HepG2 (cell line): ENCODE measurements at regions not wholly inside any gene's neighbourhood (a gene's known extent, or its start where the extent isn't known, plus 50 kb on each side); places are given as distances from the start of the nearest gene placed in this dataset.
"Not testable (repeated sequence)": the region's sequence is repeated elsewhere in the genome, so short reads cannot be mapped to it uniquely, and the experiment has no call there.

ENCODE experiments used
- FOXP4 ChIP-seq: sonication (generic); formaldehyde crosslinking; IDR thresholded peaks from 2 replicates; pipeline ENCODE4 v1.4.0; 2020; ENCODE audit warnings: missing genetic modification reagents
- HDAC1 ChIP-seq: sonication (generic); formaldehyde crosslinking; IDR thresholded peaks from 2 replicates; pipeline ENCODE4 v1.5.1; 2020; ENCODE audit warnings: mild to moderate bottlenecking, missing genetic modification reagents
- KDM2A ChIP-seq: sonication (generic); formaldehyde crosslinking; IDR thresholded peaks from 2 replicates; pipeline ENCODE4 v1.4.0; 2020; ENCODE audit warnings: low read depth, missing genetic modification reagents, borderline replicate concordance
- MIER2 ChIP-seq: IDR thresholded peaks from 2 replicates; pipeline ENCODE4 v1.6.1; 2016; ENCODE audit warnings: missing biosample characterization, missing genetic modification reagents
- NR2F6 ChIP-seq, 2 experiments: IDR thresholded peaks; 2 replicates each; pipeline ENCODE4 v1.6.1; 2016; ENCODE audit warnings: antibody characterized with exemption in 1 of 2, mild to moderate bottlenecking in 1 of 2
- SKI ChIP-seq: fragments of 450-650 bp; IDR thresholded peaks from one replicate; pipeline ENCODE4 v1.6.1; 2018; ENCODE audit warnings: mild to moderate bottlenecking; ENCODE audit not compliant: partially characterized antibody
- ZNF263 ChIP-seq: sonication (generic); formaldehyde crosslinking; IDR thresholded peaks from 2 replicates; pipeline ENCODE4 v1.4.0; 2020; ENCODE audit warnings: missing genetic modification reagents
- TF ChIP-seq, protein P1 (sequence below): sonication (generic); formaldehyde crosslinking; conservative IDR thresholded peaks from 2 replicates; pipeline ENCODE4 v1.4.0; 2020; ENCODE audit warnings: mild to moderate bottlenecking, missing genetic modification reagents, moderate library complexity
- TF ChIP-seq, protein P2 (sequence below): sonication (generic); formaldehyde crosslinking; IDR thresholded peaks from 2 replicates; pipeline ENCODE4 v1.8.0; 2022; ENCODE audit warnings: mild to moderate bottlenecking, missing genetic modification reagents
- TF ChIP-seq, protein P3 (sequence below): sonication (generic); formaldehyde crosslinking; IDR thresholded peaks from 2 replicates; pipeline ENCODE4 v1.5.1; 2020; ENCODE audit warnings: mild to moderate bottlenecking, missing genetic modification reagents, moderate library complexity
- TF ChIP-seq, protein P4 (sequence below): sonication (generic); formaldehyde crosslinking; IDR thresholded peaks from 2 replicates; pipeline ENCODE4 v1.4.0; 2020; ENCODE audit warnings: mild to moderate bottlenecking, missing genetic modification reagents

GRCh38 chr16:88245241-88246081, 137.3 kb upstream of the ZNF469 start (continued):
- TF ChIP-seq, protein P1, sequence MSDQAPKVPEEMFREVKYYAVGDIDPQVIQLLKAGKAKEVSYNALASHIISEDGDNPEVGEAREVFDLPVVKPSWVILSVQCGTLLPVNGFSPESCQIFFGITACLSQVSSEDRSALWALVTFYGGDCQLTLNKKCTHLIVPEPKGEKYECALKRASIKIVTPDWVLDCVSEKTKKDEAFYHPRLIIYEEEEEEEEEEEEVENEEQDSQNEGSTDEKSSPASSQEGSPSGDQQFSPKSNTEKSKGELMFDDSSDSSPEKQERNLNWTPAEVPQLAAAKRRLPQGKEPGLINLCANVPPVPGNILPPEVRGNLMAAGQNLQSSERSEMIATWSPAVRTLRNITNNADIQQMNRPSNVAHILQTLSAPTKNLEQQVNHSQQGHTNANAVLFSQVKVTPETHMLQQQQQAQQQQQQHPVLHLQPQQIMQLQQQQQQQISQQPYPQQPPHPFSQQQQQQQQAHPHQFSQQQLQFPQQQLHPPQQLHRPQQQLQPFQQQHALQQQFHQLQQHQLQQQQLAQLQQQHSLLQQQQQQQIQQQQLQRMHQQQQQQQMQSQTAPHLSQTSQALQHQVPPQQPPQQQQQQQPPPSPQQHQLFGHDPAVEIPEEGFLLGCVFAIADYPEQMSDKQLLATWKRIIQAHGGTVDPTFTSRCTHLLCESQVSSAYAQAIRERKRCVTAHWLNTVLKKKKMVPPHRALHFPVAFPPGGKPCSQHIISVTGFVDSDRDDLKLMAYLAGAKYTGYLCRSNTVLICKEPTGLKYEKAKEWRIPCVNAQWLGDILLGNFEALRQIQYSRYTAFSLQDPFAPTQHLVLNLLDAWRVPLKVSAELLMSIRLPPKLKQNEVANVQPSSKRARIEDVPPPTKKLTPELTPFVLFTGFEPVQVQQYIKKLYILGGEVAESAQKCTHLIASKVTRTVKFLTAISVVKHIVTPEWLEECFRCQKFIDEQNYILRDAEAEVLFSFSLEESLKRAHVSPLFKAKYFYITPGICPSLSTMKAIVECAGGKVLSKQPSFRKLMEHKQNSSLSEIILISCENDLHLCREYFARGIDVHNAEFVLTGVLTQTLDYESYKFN (CRISPR knock-in tag) = peak; percentile 32; the same call in 1 of the 2 replicates
- 0 out of 2 replicates have a peak, but pooled peaks have one; percentile 5 for TF ChIP-seq MIER2
- 0 out of 2 replicates have a peak, but pooled peaks have one; percentile 26 for TF ChIP-seq FOXP4 (CRISPR knock-in tag)
- TF ChIP-seq, protein P2, sequence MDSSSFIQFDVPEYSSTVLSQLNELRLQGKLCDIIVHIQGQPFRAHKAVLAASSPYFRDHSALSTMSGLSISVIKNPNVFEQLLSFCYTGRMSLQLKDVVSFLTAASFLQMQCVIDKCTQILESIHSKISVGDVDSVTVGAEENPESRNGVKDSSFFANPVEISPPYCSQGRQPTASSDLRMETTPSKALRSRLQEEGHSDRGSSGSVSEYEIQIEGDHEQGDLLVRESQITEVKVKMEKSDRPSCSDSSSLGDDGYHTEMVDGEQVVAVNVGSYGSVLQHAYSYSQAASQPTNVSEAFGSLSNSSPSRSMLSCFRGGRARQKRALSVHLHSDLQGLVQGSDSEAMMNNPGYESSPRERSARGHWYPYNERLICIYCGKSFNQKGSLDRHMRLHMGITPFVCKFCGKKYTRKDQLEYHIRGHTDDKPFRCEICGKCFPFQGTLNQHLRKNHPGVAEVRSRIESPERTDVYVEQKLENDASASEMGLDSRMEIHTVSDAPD (CRISPR knock-in tag) = 0 out of 2 replicates have a peak, but pooled peaks have one; percentile 27
- TF ChIP-seq, protein P3, sequence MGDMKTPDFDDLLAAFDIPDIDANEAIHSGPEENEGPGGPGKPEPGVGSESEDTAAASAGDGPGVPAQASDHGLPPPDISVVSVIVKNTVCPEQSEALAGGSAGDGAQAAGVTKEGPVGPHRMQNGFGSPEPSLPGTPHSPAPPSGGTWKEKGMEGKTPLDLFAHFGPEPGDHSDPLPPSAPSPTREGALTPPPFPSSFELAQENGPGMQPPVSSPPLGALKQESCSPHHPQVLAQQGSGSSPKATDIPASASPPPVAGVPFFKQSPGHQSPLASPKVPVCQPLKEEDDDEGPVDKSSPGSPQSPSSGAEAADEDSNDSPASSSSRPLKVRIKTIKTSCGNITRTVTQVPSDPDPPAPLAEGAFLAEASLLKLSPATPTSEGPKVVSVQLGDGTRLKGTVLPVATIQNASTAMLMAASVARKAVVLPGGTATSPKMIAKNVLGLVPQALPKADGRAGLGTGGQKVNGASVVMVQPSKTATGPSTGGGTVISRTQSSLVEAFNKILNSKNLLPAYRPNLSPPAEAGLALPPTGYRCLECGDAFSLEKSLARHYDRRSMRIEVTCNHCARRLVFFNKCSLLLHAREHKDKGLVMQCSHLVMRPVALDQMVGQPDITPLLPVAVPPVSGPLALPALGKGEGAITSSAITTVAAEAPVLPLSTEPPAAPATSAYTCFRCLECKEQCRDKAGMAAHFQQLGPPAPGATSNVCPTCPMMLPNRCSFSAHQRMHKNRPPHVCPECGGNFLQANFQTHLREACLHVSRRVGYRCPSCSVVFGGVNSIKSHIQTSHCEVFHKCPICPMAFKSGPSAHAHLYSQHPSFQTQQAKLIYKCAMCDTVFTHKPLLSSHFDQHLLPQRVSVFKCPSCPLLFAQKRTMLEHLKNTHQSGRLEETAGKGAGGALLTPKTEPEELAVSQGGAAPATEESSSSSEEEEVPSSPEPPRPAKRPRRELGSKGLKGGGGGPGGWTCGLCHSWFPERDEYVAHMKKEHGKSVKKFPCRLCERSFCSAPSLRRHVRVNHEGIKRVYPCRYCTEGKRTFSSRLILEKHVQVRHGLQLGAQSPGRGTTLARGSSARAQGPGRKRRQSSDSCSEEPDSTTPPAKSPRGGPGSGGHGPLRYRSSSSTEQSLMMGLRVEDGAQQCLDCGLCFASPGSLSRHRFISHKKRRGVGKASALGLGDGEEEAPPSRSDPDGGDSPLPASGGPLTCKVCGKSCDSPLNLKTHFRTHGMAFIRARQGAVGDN (CRISPR knock-in tag) = peak; percentile 62
- TF ChIP-seq HDAC1 (CRISPR knock-in tag) = 0 out of 2 replicates have a peak, but pooled peaks have one; percentile 35
- 0 out of 2 replicates have a peak, but pooled peaks have one; percentile 21 for TF ChIP-seq KDM2A
- TF ChIP-seq SKI = peak; percentile 18
- peak; percentile 79 for TF ChIP-seq ZNF263 (CRISPR knock-in tag)
- TF ChIP-seq NR2F6 (IDR thresholded peaks at IDR 0.05) = not testable (repeated sequence)
- 0 out of 2 replicates have a peak, but pooled peaks have one; percentile 6 for TF ChIP-seq NR2F6 (CRISPR knock-in tag; IDR thresholded peaks at IDR 0.05)
- TF ChIP-seq, protein P4, sequence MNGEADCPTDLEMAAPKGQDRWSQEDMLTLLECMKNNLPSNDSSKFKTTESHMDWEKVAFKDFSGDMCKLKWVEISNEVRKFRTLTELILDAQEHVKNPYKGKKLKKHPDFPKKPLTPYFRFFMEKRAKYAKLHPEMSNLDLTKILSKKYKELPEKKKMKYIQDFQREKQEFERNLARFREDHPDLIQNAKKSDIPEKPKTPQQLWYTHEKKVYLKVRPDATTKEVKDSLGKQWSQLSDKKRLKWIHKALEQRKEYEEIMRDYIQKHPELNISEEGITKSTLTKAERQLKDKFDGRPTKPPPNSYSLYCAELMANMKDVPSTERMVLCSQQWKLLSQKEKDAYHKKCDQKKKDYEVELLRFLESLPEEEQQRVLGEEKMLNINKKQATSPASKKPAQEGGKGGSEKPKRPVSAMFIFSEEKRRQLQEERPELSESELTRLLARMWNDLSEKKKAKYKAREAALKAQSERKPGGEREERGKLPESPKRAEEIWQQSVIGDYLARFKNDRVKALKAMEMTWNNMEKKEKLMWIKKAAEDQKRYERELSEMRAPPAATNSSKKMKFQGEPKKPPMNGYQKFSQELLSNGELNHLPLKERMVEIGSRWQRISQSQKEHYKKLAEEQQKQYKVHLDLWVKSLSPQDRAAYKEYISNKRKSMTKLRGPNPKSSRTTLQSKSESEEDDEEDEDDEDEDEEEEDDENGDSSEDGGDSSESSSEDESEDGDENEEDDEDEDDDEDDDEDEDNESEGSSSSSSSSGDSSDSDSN (CRISPR knock-in tag) = peak; percentile 40; the same call in 1 of the 2 replicates
